Medulla oblongata (tissue), 1 donor: ENCODE measurements at regions not wholly inside any gene's neighbourhood (a gene's known extent, or its start where the extent isn't known, plus 50 kb on each side); places are given as distances from the start of the nearest gene placed in this dataset.
A peak's percentile ranks its signal among the peaks of the same experiment; 100 is the strongest.

Source experiments
- DNase-seq: peaks from one replicate; pipeline ENCODE4 v3.0.0-alpha.2; 2015; ENCODE audit errors: extremely low spot score

- no peak for DNase-seq
Observed at GRCh38 chr10:46227936-46228562, 58.7 kb upstream of the ANTXRL start.

DNA sequence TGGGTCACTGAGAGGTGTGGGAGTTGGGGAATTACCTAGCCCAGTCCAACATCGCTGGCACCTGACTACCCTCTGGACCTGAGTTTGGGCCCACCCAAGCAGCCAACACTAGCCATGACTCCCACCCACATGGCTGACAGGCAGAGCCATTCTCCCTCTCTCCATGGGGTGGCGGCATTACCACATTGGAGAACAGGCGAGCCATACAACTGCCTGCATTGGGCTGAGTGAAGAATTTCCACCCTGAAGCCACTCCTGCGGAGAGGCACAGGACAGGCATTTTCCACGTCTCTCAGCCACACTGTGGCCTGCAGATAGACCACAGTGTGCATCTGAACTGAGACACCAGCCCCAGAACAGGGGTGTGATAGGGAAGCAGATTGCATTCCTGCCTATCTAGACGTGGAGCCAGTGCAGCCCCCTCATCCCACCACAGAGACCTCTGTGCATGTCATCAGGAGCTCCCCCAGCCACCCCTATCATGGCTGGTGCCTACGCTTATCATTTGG is 58.2 kb upstream of the ANTXRL start:
- peak; percentile 86 for DNase-seq

GRCh38 chr10:46229144-46229563 is 57.6 kb upstream of the ANTXRL start:
- no peak for DNase-seq

DNA sequence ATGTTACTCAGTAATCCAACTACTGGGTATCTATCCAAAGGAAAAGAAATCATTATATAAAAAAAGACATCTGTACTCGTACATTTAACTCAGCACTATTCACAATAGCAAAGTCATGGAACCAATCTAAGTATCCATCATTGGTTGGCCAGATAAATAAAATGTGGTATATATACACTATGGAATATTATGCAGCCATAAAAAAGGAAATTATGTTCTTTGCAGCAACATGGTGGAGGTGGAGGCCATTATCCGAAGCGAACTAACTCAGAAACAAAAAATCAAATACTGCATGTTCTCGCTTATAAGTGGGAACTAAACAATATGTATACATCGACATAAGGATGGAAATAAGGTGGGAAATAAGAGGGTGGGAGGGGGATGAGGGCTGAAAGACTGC is 56.2 kb upstream of the ANTXRL start:
- DNase-seq = no peak

- DNase-seq = no peak
Observed at GRCh38 chr10:46231087-46231486, 55.7 kb upstream of the ANTXRL start.

DNA sequence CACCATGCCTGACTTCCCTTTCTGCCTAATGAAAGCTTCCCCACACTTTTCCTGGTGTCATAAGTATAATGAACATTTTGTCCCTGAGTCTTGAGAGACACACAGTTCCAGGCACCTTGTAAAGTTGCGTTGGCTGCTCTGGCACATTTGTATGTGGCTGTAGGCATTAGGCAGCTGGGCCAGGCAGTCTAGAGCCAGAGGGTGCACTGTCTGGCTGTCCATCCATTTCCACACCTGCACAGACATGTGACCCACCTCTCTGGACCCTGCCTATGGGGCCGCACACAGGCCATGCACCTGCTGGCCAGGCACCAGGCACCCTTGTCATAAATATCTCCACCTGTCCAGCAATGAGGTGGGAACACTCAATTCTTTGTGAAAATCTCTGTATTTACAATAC is 54.7 kb upstream of the ANTXRL start:
- no peak for DNase-seq

DNA sequence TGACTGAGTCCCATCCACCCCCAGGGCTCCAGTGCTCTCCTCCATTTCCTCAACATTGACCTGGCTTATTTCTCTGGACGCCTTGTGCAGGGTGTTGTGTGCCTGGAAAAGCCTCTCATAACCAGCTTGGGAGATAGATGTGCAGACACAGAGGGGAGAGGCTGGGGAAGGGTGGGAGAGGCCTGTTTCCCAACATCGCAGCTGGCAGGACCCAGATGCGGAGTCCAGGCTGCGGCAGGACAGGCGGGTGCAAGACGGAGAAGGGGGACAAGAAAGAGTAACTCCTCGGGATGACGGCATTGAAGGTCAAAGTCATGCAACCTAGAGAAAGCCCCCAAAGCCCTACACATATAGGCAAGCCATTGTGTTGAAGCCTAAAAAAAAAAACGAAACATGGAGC is 54.1 kb upstream of the ANTXRL start:
- DNase-seq = no peak

DNA sequence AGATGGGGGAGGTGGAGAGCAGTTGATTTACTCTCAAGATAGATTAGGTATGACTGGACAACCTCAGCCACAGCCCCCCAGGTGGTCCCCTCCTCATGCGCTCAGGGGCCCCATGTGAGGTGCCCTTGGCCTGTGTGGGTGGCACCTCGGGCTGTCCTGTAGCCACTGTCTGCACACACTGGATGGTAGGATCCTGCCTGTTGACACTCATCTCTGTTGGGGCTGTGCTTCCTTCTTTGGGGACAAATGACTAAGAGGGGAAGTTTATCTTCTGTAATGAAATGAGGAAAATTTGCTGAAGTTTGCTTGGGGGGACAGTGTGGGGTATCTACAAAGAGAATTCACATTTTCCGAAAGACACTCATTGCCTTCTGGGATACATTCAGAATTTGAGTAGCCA is 53.6 kb upstream of the ANTXRL start:
- no peak for DNase-seq

- no peak for DNase-seq
Observed at GRCh38 chr10:46234026-46234425, 52.8 kb upstream of the ANTXRL start.

DNA sequence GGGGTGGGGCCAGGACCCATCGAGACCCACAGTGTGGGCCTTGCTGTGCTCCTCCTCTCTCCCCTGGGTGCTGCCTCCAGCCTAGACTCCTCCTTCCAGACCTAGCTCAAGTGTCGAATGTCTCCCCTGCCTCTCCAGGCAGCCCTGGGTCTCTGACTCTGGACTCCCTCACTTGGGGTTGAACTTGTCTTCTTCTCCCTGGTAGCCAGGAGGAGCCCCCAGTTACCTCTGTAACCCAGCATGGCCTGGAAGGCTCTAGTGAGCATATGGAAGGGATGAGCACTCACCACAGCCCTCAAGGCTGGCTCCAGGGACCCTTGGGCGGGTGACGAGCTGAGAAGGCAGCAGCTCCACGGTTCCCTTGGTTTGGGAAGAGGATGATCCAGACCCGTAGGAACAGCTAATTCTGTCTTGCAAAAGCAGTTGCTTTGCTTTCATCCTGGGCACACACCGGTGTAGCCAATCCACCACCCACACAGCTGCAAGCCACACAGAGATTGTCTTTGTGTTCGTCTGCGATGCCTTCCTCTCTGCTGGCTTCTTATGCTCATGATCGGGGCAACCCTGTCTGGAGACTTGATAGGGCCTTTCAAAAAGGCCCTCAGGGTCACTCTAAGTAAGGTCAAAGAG is 52.3 kb upstream of the ANTXRL start:
- DNase-seq = peak; percentile 12

- DNase-seq = no peak
Observed at GRCh38 chr10:46235705-46236545, 50.9 kb upstream of the ANTXRL start.

- no peak for DNase-seq
Observed at GRCh38 chr10:46236546-46236887, 50.3 kb upstream of the ANTXRL start.

DNA sequence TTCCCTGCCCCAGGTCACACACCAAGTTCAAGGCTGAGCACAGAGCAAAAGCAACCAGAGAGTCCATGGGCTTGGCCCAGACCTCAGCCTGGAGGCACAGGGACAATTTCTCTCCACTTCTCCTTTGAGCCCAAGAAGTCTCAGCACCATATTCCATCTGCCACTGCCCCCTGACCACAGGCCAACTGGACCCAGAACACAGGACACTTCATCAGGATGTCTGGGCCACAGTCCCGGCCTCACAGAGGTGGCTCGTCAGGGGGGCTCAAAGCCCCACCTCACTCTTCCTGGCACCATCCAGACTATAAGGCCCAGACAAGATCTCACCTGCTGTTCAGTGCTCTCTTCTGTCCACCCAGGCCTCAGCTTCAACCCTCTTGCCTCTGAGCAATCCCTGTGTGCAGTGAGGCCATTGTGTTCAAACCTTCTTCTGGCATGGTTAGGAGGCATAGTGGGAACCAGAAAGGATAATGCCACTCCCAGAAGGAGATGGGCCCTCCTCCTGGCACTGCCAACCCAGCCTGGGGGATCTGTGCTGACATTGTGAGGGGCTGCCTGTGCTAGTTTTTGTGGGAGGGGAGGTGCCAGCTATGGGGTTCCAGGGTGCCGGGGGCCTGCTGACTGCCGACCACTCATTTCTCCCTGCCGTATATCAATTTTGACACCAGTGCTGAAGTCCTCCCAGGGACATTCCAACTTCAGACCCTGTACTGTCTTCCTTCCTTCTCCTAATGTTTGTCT is 49.7 kb upstream of the ANTXRL start:
- DNase-seq = no peak
